ENCODE measurements at regions not wholly inside any gene's neighbourhood (a gene's known extent, or its start where the extent isn't known, plus 50 kb on each side); places are given as distances from the start of the nearest gene placed in this dataset.

GRCh38 chr10:105347487-105347886 is 706.4 kb downstream of the SORCS3 start:
- 0 out of 2 replicates have a peak, but pooled peaks cover 9% of the 10 kb centered on the region for H3K4me1 ChIP-seq (ENCODE audit: low read length)
- TF ChIP-seq EZH2phosphoT487 (IDR thresholded peaks at IDR 0.05; ENCODE audit: low read length) (no peak), CTCF (IDR thresholded peaks at IDR 0.05; ENCODE audit: low read length) (no peak), EZH2 (optimal IDR thresholded peaks at IDR 0.05; ENCODE audit: low read depth, low read length) (no peak)
- H3F3A ChIP-seq (ENCODE audit: insufficient read depth, low read length): no peaks in the 10 kb centered on the region
- no peak overlapping the region for H3K27ac ChIP-seq (ENCODE audit: low read length)
- DNase-seq: no peak
- no peak overlapping the region for H3K9ac ChIP-seq (ENCODE audit: low read length)
- H3K9me3 ChIP-seq (replicated peaks; ENCODE audit: insufficient read depth, low read length): no peaks in the 10 kb centered on the region
- no peaks in the 10 kb centered on the region for H4K20me1 ChIP-seq (ENCODE audit: insufficient read depth, low read length)
- H3K27me3 ChIP-seq (replicated peaks; ENCODE audit: insufficient read depth, low read length): no peaks in the 10 kb centered on the region
- H3K4me2 ChIP-seq (ENCODE audit: low read depth, low read length): no peak overlapping the region
- no peaks in the 10 kb centered on the region for H3K36me3 ChIP-seq (replicated peaks; ENCODE audit: insufficient read depth, low read length)
- no peak overlapping the region for H2AFZ ChIP-seq (ENCODE audit: low read length)
- H3K9me2 ChIP-seq (replicated peaks; ENCODE audit: insufficient read depth, low read length): no peaks in the 10 kb centered on the region
- H3K79me2 ChIP-seq (ENCODE audit: low read length): no peaks in the 10 kb centered on the region
- no peak overlapping the region for H3K4me3 ChIP-seq (ENCODE audit: low read length)

GRCh38 chr10:105342606-105343005 is 701.5 kb downstream of the SORCS3 start:
- no peaks in the 10 kb centered on the region for H3F3A ChIP-seq (ENCODE audit: insufficient read depth, low read length)
- H3K79me2 ChIP-seq (ENCODE audit: low read length): no peaks in the 10 kb centered on the region
- DNase-seq: no peak
- H2AFZ ChIP-seq (ENCODE audit: low read length): no peak overlapping the region
- H3K27ac ChIP-seq (ENCODE audit: low read length): no peak overlapping the region
- no peaks in the 10 kb centered on the region for H3K36me3 ChIP-seq (replicated peaks; ENCODE audit: insufficient read depth, low read length)
- no peaks in the 10 kb centered on the region for H4K20me1 ChIP-seq (ENCODE audit: insufficient read depth, low read length)
- no peak for TF ChIP-seq EZH2 (optimal IDR thresholded peaks at IDR 0.05; ENCODE audit: low read depth, low read length)
- TF ChIP-seq EZH2phosphoT487 (IDR thresholded peaks at IDR 0.05; ENCODE audit: low read length): no peak
- TF ChIP-seq CTCF (IDR thresholded peaks at IDR 0.05; ENCODE audit: low read length): no peak
- H3K9me3 ChIP-seq (replicated peaks; ENCODE audit: insufficient read depth, low read length): no peaks in the 10 kb centered on the region
- no peaks in the 10 kb centered on the region for H3K9me2 ChIP-seq (replicated peaks; ENCODE audit: insufficient read depth, low read length)
- no peak overlapping the region for H3K4me2 ChIP-seq (ENCODE audit: low read depth, low read length)
- no peaks in the 10 kb centered on the region for H3K4me1 ChIP-seq (ENCODE audit: low read length)
- H3K9ac ChIP-seq (ENCODE audit: low read length): no peak overlapping the region
- H3K4me3 ChIP-seq (ENCODE audit: low read length): no peak overlapping the region
- no peaks in the 10 kb centered on the region for H3K27me3 ChIP-seq (replicated peaks; ENCODE audit: insufficient read depth, low read length)

GRCh38 chr10:105339669-105340068 is 698.6 kb downstream of the SORCS3 start:
- Histone ChIP-seq H3K27ac (ENCODE audit: low read length) (no peak overlapping the region), H3K36me3 (replicated peaks; ENCODE audit: insufficient read depth, low read length) (no peaks in the 10 kb centered on the region), H3K4me2 (ENCODE audit: low read depth, low read length) (no peak overlapping the region), H3K9me2 (replicated peaks; ENCODE audit: insufficient read depth, low read length) (no peaks in the 10 kb centered on the region), H4K20me1 (ENCODE audit: insufficient read depth, low read length) (no peaks in the 10 kb centered on the region), H3K4me1 (ENCODE audit: low read length) (no peaks in the 10 kb centered on the region), H3F3A (ENCODE audit: insufficient read depth, low read length) (no peaks in the 10 kb centered on the region), H3K9me3 (replicated peaks; ENCODE audit: insufficient read depth, low read length) (no peaks in the 10 kb centered on the region), H3K9ac (ENCODE audit: low read length) (no peak overlapping the region), H3K79me2 (ENCODE audit: low read length) (no peaks in the 10 kb centered on the region), H3K27me3 (replicated peaks; ENCODE audit: insufficient read depth, low read length) (no peaks in the 10 kb centered on the region), H3K4me3 (ENCODE audit: low read length) (no peak overlapping the region), H2AFZ (ENCODE audit: low read length) (no peak overlapping the region)
- DNase-seq: no peak
- TF ChIP-seq EZH2 (optimal IDR thresholded peaks at IDR 0.05; ENCODE audit: low read depth, low read length) (no peak), EZH2phosphoT487 (IDR thresholded peaks at IDR 0.05; ENCODE audit: low read length) (no peak), CTCF (IDR thresholded peaks at IDR 0.05; ENCODE audit: low read length) (no peak)

Data from MM.1S (cell line).